Vagina (tissue), 2 donors: ENCODE measurements at regions not wholly inside any gene's neighbourhood (a gene's known extent, or its start where the extent isn't known, plus 50 kb on each side); places are given as distances from the start of the nearest gene placed in this dataset.

Experiments
- POLR2A ChIP-seq, 2 donors: fragments of 450-650 bp; IDR thresholded peaks; one replicate each; pipeline ENCODE4 v1.6.1; 2017; ENCODE audit warnings: antibody characterized with exemption in 2 of 2, mild to moderate bottlenecking in 2 of 2, moderate library complexity in 2 of 2
- POLR2AphosphoS5 ChIP-seq, 2 donors: sonication (generic); formaldehyde crosslinking; IDR thresholded peaks; one replicate each; pipeline ENCODE4 v1.9.0; 2017; ENCODE audit warnings: antibody characterized with exemption in 2 of 2, mild to moderate bottlenecking in 2 of 2, low read depth in 1 of 2; ENCODE audit not compliant: insufficient read depth in 1 of 2
- TF ChIP-seq, protein P1 (sequence below), 3 experiments: fragments of 450-650 bp in 2 of 3; fragments of 200-600 bp in 1 of 3; sonication (generic) in 1 of 3; IDR thresholded peaks; one replicate each; pipeline ENCODE4 v1.5.1; 2017 to 2019; ENCODE audit warnings: antibody characterized with exemption in 3 of 3, mild to moderate bottlenecking in 2 of 3, moderate library complexity in 2 of 3

DNA sequence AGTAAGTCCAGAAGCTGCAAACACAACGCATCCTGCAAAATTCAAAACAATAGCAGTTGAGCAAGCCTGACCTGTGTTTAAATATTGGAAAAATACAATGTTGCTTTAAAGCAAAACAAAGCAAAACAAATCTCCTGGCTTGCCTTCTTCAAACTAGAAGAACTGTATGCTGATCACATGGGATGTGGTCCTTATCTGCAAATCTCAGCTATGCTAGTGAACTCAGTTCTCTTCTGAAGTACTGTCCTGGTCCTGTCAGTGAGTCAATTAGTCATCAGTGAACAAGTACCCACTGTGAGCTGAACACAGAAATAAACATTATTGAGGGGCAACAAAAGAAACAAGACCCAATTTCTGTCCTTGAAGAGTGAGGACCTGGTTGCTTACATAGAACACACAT lies 522.5 kb downstream of the SMARCA1 start:
- TF ChIP-seq, protein P1, sequence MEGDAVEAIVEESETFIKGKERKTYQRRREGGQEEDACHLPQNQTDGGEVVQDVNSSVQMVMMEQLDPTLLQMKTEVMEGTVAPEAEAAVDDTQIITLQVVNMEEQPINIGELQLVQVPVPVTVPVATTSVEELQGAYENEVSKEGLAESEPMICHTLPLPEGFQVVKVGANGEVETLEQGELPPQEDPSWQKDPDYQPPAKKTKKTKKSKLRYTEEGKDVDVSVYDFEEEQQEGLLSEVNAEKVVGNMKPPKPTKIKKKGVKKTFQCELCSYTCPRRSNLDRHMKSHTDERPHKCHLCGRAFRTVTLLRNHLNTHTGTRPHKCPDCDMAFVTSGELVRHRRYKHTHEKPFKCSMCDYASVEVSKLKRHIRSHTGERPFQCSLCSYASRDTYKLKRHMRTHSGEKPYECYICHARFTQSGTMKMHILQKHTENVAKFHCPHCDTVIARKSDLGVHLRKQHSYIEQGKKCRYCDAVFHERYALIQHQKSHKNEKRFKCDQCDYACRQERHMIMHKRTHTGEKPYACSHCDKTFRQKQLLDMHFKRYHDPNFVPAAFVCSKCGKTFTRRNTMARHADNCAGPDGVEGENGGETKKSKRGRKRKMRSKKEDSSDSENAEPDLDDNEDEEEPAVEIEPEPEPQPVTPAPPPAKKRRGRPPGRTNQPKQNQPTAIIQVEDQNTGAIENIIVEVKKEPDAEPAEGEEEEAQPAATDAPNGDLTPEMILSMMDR (IDR thresholded peaks at IDR 0.05), result no peak
- no peak for TF ChIP-seq POLR2A (IDR thresholded peaks at IDR 0.05)
- no peak for TF ChIP-seq POLR2AphosphoS5 (IDR thresholded peaks at IDR 0.05; ENCODE audit: insufficient read depth in 1 of 2, low read depth in 1 of 2)
